ENCODE measurements at regions not wholly inside any gene's neighbourhood (a gene's known extent, or its start where the extent isn't known, plus 50 kb on each side); places are given as distances from the start of the nearest gene placed in this dataset.
"Not testable (repeated sequence)": the region's sequence is repeated elsewhere in the genome, so short reads cannot be mapped to it uniquely, and the experiment has no call there.

DNA sequence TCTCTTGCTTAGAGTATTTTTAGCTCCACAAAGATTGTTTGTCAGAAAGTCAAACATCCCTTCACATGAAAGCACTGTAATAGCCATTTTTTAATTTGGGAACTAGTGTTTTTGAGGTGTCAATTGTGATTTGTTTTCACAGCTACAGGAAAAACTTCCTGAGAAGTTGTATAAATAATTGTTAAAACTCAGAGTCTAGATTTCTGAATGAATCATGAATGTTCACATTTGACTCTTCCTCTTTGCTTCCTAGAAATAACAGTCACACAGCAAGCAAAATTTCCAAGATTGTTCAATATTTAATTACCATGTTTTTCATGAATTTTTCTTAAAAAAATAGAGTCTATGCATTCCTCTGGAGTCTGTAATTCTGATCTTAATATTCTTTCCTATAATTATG is 156.9 kb upstream of the SLC7A11 start:
- no peak overlapping the region for H3K4me3 ChIP-seq (ENCODE audit: low read length)
- no peaks in the 10 kb centered on the region for H3K9me2 ChIP-seq (replicated peaks; ENCODE audit: insufficient read depth, low read length)
- no peak overlapping the region for H3K4me2 ChIP-seq (ENCODE audit: low read depth, low read length, poor library complexity, severe bottlenecking)
- H3K4me1 ChIP-seq (ENCODE audit: low read length): no peaks in the 10 kb centered on the region
- DNase-seq: no peak
- no peaks in the 10 kb centered on the region for H4K20me1 ChIP-seq (ENCODE audit: insufficient read depth, low read depth, low read length)
- H3K79me2 ChIP-seq (ENCODE audit: low read length): no peaks in the 10 kb centered on the region
- H3K27me3 ChIP-seq (ENCODE audit: low read length): no peaks in the 10 kb centered on the region
- no peaks in the 10 kb centered on the region for H3K9me3 ChIP-seq (ENCODE audit: low read length)
- H3K36me3 ChIP-seq (ENCODE audit: insufficient read depth, low read length): no peaks in the 10 kb centered on the region
- no peak overlapping the region for H3K9ac ChIP-seq (ENCODE audit: low read length)
- no peak overlapping the region for H2AFZ ChIP-seq (ENCODE audit: low read length)
- no peak overlapping the region for H3K27ac ChIP-seq (ENCODE audit: low read length)

DNA sequence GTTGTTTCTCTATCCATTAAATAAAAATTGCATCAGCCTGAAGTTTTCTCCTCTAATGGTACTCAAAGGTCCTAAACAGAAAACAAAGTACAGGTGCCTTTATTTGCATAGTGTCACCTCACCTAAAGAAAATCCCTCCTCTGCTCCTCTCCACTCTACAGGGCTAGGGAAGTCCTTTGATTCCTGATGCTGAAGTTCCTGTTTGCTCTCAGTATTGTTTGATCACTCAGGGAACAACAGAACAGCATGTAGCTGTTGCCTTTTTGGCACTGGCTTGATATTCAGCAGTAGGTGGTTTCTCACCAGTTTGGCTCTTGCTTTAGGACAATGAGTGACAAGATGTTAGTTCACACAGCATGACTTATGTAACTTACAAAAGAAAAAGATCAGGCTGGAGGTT is 156.2 kb upstream of the SLC7A11 start:
- H4K20me1 ChIP-seq (ENCODE audit: insufficient read depth, low read depth, low read length): no peaks in the 10 kb centered on the region
- H3K9ac ChIP-seq (ENCODE audit: low read length): no peak overlapping the region
- no peak for DNase-seq
- H3K4me2 ChIP-seq (ENCODE audit: low read depth, low read length, poor library complexity, severe bottlenecking): no peak overlapping the region
- no peaks in the 10 kb centered on the region for H3K4me1 ChIP-seq (ENCODE audit: low read length)
- no peak overlapping the region for H2AFZ ChIP-seq (ENCODE audit: low read length)
- H3K79me2 ChIP-seq (ENCODE audit: low read length): no peaks in the 10 kb centered on the region
- no peaks in the 10 kb centered on the region for H3K9me2 ChIP-seq (replicated peaks; ENCODE audit: insufficient read depth, low read length)
- H3K36me3 ChIP-seq (ENCODE audit: insufficient read depth, low read length): no peaks in the 10 kb centered on the region
- H3K9me3 ChIP-seq (ENCODE audit: low read length): no peaks in the 10 kb centered on the region
- no peaks in the 10 kb centered on the region for H3K27me3 ChIP-seq (ENCODE audit: low read length)
- no peak overlapping the region for H3K27ac ChIP-seq (ENCODE audit: low read length)
- H3K4me3 ChIP-seq (ENCODE audit: low read length): no peak overlapping the region

DNA sequence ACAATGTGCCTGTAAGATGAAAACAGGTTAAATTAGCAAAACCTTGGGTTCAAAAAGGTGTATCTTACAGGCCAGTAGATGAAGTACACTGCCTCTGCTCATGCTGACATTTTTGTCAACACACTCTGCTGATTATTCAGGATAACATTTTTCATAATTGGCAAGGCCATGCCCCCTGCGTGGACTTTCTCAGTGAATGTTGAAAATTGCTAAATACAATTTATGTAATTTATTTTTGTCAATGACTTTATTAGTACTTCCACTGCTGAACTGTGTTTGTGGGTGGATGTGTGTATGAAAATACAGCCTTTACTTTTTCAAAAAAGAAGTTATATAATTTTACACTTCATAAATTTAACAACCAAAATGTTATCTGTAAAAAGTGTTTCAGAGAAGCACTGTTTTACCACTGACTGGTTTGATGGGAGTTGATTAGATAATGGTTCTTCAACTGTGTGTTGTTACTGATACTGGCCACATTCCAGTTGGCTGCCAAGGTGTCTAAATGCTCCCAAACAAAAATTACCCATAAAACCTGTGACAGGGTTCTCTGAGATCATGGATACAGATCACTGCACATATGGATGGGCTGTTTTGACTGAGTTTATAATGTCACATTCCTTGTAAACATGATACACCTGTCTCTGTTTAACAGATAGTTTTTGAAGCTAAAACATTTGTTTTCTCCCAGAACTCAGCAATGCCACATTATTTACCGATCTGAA is 151.9 kb upstream of the SLC7A11 start:
- no peak for DNase-seq
- Histone ChIP-seq H3K27ac (ENCODE audit: low read length) (no peak overlapping the region), H3K9me3 (ENCODE audit: low read length) (no peaks in the 10 kb centered on the region), H2AFZ (ENCODE audit: low read length) (no peak overlapping the region), H3K36me3 (ENCODE audit: insufficient read depth, low read length) (no peaks in the 10 kb centered on the region), H3K4me3 (ENCODE audit: low read length) (no peak overlapping the region), H4K20me1 (ENCODE audit: insufficient read depth, low read depth, low read length) (no peaks in the 10 kb centered on the region), H3K79me2 (ENCODE audit: low read length) (no peaks in the 10 kb centered on the region), H3K4me2 (ENCODE audit: low read depth, low read length, poor library complexity, severe bottlenecking) (no peak overlapping the region), H3K9me2 (replicated peaks; ENCODE audit: insufficient read depth, low read length) (no peaks in the 10 kb centered on the region), H3K9ac (ENCODE audit: low read length) (no peak overlapping the region), H3K4me1 (ENCODE audit: low read length) (peaks cover 10% of the 10 kb centered on the region), H3K27me3 (ENCODE audit: low read length) (no peaks in the 10 kb centered on the region)

DNA sequence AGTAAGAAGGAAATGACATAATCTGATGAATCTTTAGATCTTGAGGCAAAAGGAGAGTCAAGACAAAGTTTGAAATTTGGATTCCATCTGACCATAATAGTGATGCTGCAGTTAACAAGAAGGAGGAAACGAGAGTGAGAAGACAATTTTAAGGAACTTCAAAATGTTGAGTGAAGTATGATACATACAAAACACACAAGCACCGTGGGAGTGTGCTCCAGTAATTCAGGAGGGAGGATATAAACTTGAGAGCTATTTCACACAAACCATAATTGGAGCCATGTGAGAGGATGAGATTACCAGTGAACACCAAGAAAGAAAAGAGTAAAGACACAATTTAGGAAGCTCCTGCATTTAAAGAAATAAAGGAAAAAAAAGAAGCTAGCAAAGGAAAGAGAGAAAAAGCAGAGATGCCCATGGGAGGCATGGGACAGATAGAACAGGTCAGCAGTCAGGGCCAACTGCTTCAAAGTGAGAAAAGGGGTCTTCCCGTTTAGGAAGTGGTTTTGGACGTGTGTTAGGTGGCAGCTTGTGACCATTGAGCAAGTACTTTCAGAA is 150.7 kb upstream of the SLC7A11 start:
- Histone ChIP-seq H3K79me2 (ENCODE audit: low read length) (no peaks in the 10 kb centered on the region), H3K27me3 (ENCODE audit: low read length) (no peaks in the 10 kb centered on the region), H3K4me3 (ENCODE audit: low read length) (no peak overlapping the region), H3K9ac (ENCODE audit: low read length) (no peak overlapping the region), H3K9me2 (replicated peaks; ENCODE audit: insufficient read depth, low read length) (no peaks in the 10 kb centered on the region), H3K4me2 (ENCODE audit: low read depth, low read length, poor library complexity, severe bottlenecking) (no peak overlapping the region), H3K4me1 (ENCODE audit: low read length) (peaks cover 10% of the 10 kb centered on the region), H2AFZ (ENCODE audit: low read length) (no peak overlapping the region), H3K36me3 (ENCODE audit: insufficient read depth, low read length) (no peaks in the 10 kb centered on the region), H3K9me3 (ENCODE audit: low read length) (no peaks in the 10 kb centered on the region), H4K20me1 (ENCODE audit: insufficient read depth, low read depth, low read length) (no peaks in the 10 kb centered on the region), H3K27ac (ENCODE audit: low read length) (no peak overlapping the region)
- DNase-seq: no peak

DNA sequence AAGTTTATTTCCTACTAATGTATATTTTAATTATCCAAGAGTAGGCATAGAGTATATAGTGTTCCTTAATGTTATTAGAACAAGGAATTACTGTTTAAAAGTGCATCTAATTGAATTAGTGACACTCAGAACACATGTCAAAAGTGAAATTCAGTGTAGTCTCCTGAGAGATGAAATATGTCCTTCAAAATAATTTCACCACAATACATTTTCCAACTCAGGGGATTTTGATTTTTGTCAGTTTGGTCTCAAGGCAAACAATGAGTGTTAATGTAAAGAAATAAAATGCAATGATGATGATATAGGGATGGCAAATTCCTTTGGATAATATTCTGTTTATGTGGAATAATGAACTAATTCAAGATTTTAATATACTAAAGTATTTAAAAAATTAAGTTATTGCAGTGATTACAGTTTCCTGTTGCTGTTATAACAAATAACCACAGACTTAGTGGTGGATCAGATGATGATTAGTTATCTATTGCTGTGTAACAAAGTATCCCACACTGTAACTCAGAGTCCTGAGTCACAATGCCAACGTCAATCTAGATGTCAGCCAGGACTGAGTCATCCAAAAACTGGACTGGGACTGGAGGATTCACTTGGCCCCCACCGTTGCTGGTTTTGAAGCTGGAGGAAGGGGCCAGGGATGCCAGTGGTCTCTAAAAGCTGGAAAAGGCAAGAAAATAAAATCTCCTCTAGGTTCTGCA is 148.0 kb upstream of the SLC7A11 start:
- Histone ChIP-seq H3K27me3 (ENCODE audit: low read length) (no peaks in the 10 kb centered on the region), H3K4me1 (ENCODE audit: low read length) (peaks cover 10% of the 10 kb centered on the region), H3K9ac (ENCODE audit: low read length) (no peak overlapping the region)

GRCh38 chr4:138374947-138375346 is 132.8 kb upstream of the SLC7A11 start:
- no peaks in the 10 kb centered on the region for H3K9me3 ChIP-seq (ENCODE audit: low read length)
- no peak overlapping the region for H3K27ac ChIP-seq (ENCODE audit: low read length)
- H3K9me2 ChIP-seq (replicated peaks; ENCODE audit: insufficient read depth, low read length): no peaks in the 10 kb centered on the region
- no peaks in the 10 kb centered on the region for H4K20me1 ChIP-seq (ENCODE audit: insufficient read depth, low read depth, low read length)
- no peaks in the 10 kb centered on the region; the same call in 1 of the 2 replicates for H3K27me3 ChIP-seq (ENCODE audit: low read length)
- H3K79me2 ChIP-seq (ENCODE audit: low read length): no peaks in the 10 kb centered on the region
- no peak overlapping the region for H3K4me3 ChIP-seq (ENCODE audit: low read length)
- no peak overlapping the region for H2AFZ ChIP-seq (ENCODE audit: low read length)
- no peaks in the 10 kb centered on the region for H3K4me1 ChIP-seq (ENCODE audit: low read length)
- no peak overlapping the region for H3K9ac ChIP-seq (ENCODE audit: low read length)
- no peaks in the 10 kb centered on the region for H3K36me3 ChIP-seq (ENCODE audit: insufficient read depth, low read length)
- no peak for DNase-seq
- H3K4me2 ChIP-seq (ENCODE audit: low read depth, low read length, poor library complexity, severe bottlenecking): no peak overlapping the region

More for the DNA sequence above, 148.0 kb upstream of the SLC7A11 start:
- Histone ChIP-seq H3K4me3 (ENCODE audit: low read length) (no peak overlapping the region), H3K9me3 (ENCODE audit: low read length) (no peaks in the 10 kb centered on the region), H2AFZ (ENCODE audit: low read length) (no peak overlapping the region), H3K9me2 (replicated peaks; ENCODE audit: insufficient read depth, low read length) (no peaks in the 10 kb centered on the region), H3K36me3 (ENCODE audit: insufficient read depth, low read length) (no peaks in the 10 kb centered on the region), H3K79me2 (ENCODE audit: low read length) (no peaks in the 10 kb centered on the region), H4K20me1 (ENCODE audit: insufficient read depth, low read depth, low read length) (no peaks in the 10 kb centered on the region), H3K27ac (ENCODE audit: low read length) (no peak overlapping the region), H3K4me2 (ENCODE audit: low read depth, low read length, poor library complexity, severe bottlenecking) (no peak overlapping the region)
- no peak for DNase-seq

- H4K20me1 ChIP-seq (ENCODE audit: insufficient read depth, low read depth, low read length): no peaks in the 10 kb centered on the region
- DNase-seq: no peak
- no peaks in the 10 kb centered on the region for H3K9me2 ChIP-seq (replicated peaks; ENCODE audit: insufficient read depth, low read length)
- no peak overlapping the region for H3K4me2 ChIP-seq (ENCODE audit: low read depth, low read length, poor library complexity, severe bottlenecking)
- no peak overlapping the region for H2AFZ ChIP-seq (ENCODE audit: low read length)
- H3K79me2 ChIP-seq (ENCODE audit: low read length): no peaks in the 10 kb centered on the region
- no peaks in the 10 kb centered on the region; the same call in 1 of the 2 replicates for H3K27me3 ChIP-seq (ENCODE audit: low read length)
- no peak overlapping the region for H3K27ac ChIP-seq (ENCODE audit: low read length)
- H3K36me3 ChIP-seq (ENCODE audit: insufficient read depth, low read length): no peaks in the 10 kb centered on the region
- H3K9me3 ChIP-seq (ENCODE audit: low read length): no peaks in the 10 kb centered on the region
- H3K9ac ChIP-seq (ENCODE audit: low read length): no peak overlapping the region
- H3K4me3 ChIP-seq (ENCODE audit: low read length): no peak overlapping the region
- H3K4me1 ChIP-seq (ENCODE audit: low read length): no peaks in the 10 kb centered on the region
Measured at GRCh38 chr4:138367942-138368341, 125.8 kb upstream of the SLC7A11 start.

- not testable (repeated sequence) for DNase-seq; H3K36me3 ChIP-seq (ENCODE audit: insufficient read depth, low read length); H4K20me1 ChIP-seq (ENCODE audit: insufficient read depth, low read depth, low read length); H3K4me3 ChIP-seq (ENCODE audit: low read length); H3K79me2 ChIP-seq (ENCODE audit: low read length); H2AFZ ChIP-seq (ENCODE audit: low read length); H3K4me2 ChIP-seq (ENCODE audit: low read depth, low read length, poor library complexity, severe bottlenecking); H3K9ac ChIP-seq (ENCODE audit: low read length); H3K27me3 ChIP-seq (ENCODE audit: low read length); H3K9me2 ChIP-seq (replicated peaks; ENCODE audit: insufficient read depth, low read length); H3K4me1 ChIP-seq (ENCODE audit: low read length); H3K9me3 ChIP-seq (ENCODE audit: low read length); H3K27ac ChIP-seq (ENCODE audit: low read length)
Measured at GRCh38 chr4:138352446-138352845, 110.3 kb upstream of the SLC7A11 start.

All from Karpas-422 (cell line).